ENCODE measurements at regions not wholly inside any gene's neighbourhood (a gene's known extent, or its start where the extent isn't known, plus 50 kb on each side); places are given as distances from the start of the nearest gene placed in this dataset.

DNA sequence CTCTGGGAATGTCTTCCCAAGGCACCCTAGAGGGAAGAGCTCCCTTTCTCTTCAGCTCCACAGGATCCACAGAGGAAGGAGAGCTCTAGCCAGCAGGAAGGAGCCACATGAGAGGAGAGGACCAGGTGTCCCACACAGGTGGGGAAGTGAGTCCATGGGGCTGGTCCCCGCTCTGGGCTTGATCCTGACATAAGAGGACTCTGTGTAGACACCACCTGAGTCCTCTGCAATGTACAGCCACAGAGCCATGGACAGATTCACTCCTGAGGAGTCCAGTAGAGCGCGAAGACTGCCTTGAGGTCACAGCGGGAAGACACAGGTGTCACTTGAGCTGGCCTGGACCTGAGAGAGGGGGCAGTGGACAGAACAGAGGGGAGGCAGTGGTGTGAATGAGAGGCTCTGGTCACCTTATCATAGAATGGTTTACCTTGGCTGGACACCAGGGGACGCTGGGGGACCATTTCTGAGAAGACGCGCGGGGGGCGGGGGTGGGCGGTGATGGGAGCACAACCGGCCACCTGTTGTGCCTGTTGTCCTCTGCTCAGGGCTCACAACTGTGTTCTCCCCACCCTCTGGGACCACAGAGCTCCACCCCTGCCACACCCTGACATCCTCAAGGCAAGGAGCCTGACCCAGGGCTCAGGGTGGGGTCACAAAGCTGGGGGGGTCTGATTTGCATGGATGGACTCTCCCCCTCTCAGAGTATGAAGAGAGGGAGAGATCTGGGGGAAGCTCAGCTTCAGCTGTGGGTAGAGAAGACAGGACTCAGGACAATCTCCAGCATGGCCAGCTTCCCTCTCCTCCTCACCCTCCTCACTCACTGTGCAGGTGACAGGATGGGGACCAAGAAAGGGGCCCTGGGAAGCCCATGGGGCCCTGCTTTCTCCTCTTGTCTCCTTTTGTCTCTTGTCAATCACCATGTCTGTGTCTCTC, 128.2 kb downstream of the ZNF280B start:
- TF ChIP-seq EGR1 (IDR thresholded peaks at IDR 0.05) (no peak), ZBTB7A (IDR thresholded peaks at IDR 0.05; ENCODE audit: low read depth) (no peak), NFIC (IDR thresholded peaks at IDR 0.05) (no peak), TCF12 (IDR thresholded peaks at IDR 0.05; ENCODE audit: low read depth) (no peak), YY1 (IDR thresholded peaks at IDR 0.05; ENCODE audit: low read depth) (no peak), TAF1 (IDR thresholded peaks at IDR 0.05; ENCODE audit: low read depth) (no peak), FOXM1 (IDR thresholded peaks at IDR 0.05; ENCODE audit: borderline replicate concordance, low read depth) (no peak), TEAD4 (IDR thresholded peaks at IDR 0.05) (no peak), RAD21 (IDR thresholded peaks at IDR 0.05; ENCODE audit: low read depth) (no peak), CEBPB (IDR thresholded peaks at IDR 0.05) (no peak), EP300 (IDR thresholded peaks at IDR 0.05; ENCODE audit: borderline replicate concordance) (no peak), CREB1 (IDR thresholded peaks at IDR 0.05; ENCODE audit: low read depth) (no peak)
- TF ChIP-seq, protein P1, sequence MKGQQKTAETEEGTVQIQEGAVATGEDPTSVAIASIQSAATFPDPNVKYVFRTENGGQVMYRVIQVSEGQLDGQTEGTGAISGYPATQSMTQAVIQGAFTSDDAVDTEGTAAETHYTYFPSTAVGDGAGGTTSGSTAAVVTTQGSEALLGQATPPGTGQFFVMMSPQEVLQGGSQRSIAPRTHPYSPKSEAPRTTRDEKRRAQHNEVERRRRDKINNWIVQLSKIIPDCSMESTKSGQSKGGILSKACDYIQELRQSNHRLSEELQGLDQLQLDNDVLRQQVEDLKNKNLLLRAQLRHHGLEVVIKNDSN (IDR thresholded peaks at IDR 0.05) = no peak
- TF ChIP-seq, protein P2, sequence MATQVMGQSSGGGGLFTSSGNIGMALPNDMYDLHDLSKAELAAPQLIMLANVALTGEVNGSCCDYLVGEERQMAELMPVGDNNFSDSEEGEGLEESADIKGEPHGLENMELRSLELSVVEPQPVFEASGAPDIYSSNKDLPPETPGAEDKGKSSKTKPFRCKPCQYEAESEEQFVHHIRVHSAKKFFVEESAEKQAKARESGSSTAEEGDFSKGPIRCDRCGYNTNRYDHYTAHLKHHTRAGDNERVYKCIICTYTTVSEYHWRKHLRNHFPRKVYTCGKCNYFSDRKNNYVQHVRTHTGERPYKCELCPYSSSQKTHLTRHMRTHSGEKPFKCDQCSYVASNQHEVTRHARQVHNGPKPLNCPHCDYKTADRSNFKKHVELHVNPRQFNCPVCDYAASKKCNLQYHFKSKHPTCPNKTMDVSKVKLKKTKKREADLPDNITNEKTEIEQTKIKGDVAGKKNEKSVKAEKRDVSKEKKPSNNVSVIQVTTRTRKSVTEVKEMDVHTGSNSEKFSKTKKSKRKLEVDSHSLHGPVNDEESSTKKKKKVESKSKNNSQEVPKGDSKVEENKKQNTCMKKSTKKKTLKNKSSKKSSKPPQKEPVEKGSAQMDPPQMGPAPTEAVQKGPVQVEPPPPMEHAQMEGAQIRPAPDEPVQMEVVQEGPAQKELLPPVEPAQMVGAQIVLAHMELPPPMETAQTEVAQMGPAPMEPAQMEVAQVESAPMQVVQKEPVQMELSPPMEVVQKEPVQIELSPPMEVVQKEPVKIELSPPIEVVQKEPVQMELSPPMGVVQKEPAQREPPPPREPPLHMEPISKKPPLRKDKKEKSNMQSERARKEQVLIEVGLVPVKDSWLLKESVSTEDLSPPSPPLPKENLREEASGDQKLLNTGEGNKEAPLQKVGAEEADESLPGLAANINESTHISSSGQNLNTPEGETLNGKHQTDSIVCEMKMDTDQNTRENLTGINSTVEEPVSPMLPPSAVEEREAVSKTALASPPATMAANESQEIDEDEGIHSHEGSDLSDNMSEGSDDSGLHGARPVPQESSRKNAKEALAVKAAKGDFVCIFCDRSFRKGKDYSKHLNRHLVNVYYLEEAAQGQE (IDR thresholded peaks at IDR 0.05; ENCODE audit: low read depth) = no peak
- TF ChIP-seq, protein P3, sequence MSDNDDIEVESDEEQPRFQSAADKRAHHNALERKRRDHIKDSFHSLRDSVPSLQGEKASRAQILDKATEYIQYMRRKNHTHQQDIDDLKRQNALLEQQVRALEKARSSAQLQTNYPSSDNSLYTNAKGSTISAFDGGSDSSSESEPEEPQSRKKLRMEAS (IDR thresholded peaks at IDR 0.05) = no peak

DNA sequence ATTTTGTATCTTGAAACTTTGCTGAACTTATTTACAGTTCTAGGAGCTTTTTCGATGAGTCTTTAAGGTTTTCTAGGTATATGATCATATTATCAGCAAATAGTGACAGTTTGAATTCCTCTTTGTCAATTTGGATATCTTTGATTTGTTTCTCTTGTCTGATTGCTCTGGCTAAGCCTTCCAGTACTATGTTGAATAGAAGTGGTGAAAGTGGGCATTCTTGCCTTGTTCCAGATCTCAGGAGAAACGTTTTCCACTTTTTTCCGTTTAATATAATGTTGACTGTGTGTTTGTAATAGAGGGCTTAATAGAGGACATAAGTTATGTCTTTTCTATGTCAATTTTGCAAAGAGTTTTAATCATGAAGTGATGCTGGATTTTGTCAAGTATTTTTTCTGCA, 124.3 kb downstream of the ZNF280B start:
- TF ChIP-seq FOXM1 (IDR thresholded peaks at IDR 0.05; ENCODE audit: borderline replicate concordance, low read depth) (no peak), RAD21 (IDR thresholded peaks at IDR 0.05; ENCODE audit: low read depth) (no peak), ZBTB7A (IDR thresholded peaks at IDR 0.05; ENCODE audit: low read depth) (no peak), TCF12 (IDR thresholded peaks at IDR 0.05; ENCODE audit: low read depth) (no peak), CREB1 (IDR thresholded peaks at IDR 0.05; ENCODE audit: low read depth) (no peak), EGR1 (IDR thresholded peaks at IDR 0.05) (no peak)
- TF ChIP-seq, protein P2 (IDR thresholded peaks at IDR 0.05; ENCODE audit: low read depth) = no peak

DNA sequence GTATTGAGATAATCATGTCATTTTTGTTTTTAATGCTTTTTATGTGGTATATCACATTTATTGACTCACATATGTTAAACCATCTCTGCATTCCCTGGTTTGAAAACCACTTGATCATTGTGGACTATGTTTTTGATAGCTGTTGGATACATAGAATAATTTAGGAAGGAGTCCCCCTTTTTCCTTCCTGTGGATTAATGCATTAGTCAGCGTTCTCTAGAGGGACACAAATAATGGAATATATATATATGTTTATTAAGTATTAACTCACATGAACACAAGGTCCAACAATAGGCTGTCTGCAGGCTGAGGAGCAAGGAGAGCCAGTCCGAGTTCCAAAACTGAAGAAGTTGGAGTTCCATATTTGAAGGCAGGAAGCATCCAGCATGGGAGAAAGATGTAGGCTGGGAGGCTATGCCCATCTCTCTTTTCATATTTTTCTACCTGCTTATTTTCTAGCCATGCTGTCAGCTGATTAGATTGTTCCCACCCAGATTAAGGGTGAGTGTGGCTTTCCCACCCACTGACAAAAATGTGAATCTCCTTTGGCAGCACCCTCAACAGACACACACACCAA, 123.8 kb downstream of the ZNF280B start:
- TF ChIP-seq CEBPB (IDR thresholded peaks at IDR 0.05) = no peak
- no peak for TF ChIP-seq FOXM1 (IDR thresholded peaks at IDR 0.05; ENCODE audit: borderline replicate concordance, low read depth)
- no peak for TF ChIP-seq EP300 (IDR thresholded peaks at IDR 0.05; ENCODE audit: borderline replicate concordance)
- TF ChIP-seq ZBTB7A (IDR thresholded peaks at IDR 0.05; ENCODE audit: low read depth) = no peak
- TF ChIP-seq TCF12 (IDR thresholded peaks at IDR 0.05; ENCODE audit: low read depth) = no peak
- no peak for TF ChIP-seq EGR1 (IDR thresholded peaks at IDR 0.05)
- TF ChIP-seq NFIC (IDR thresholded peaks at IDR 0.05) = no peak
- TF ChIP-seq, protein P2 (IDR thresholded peaks at IDR 0.05; ENCODE audit: low read depth) = no peak
- TF ChIP-seq, protein P1 (IDR thresholded peaks at IDR 0.05) = no peak
- TF ChIP-seq, protein P3 (IDR thresholded peaks at IDR 0.05) = no peak
- no peak for TF ChIP-seq YY1 (IDR thresholded peaks at IDR 0.05; ENCODE audit: low read depth)
- TF ChIP-seq CREB1 (IDR thresholded peaks at IDR 0.05; ENCODE audit: low read depth) = no peak
- TF ChIP-seq TEAD4 (IDR thresholded peaks at IDR 0.05) = no peak
- TF ChIP-seq RAD21 (IDR thresholded peaks at IDR 0.05; ENCODE audit: low read depth) = no peak
